Effector memory CD4-positive, alpha-beta T cell (primary cell): ENCODE measurements at regions not wholly inside any gene's neighbourhood (a gene's known extent, or its start where the extent isn't known, plus 50 kb on each side); places are given as distances from the start of the nearest gene placed in this dataset.

Experiments used
- DNase-seq, 3 donors: peaks; one replicate each; pipeline ENCODE4 v3.0.0-alpha.2; 2020
- H3K27ac ChIP-seq: 2 replicates; pipeline ENCODE4 v1.7.0; 2013; ENCODE audit warnings: mild to moderate bottlenecking, low read length, moderate library complexity; ENCODE audit not compliant: insufficient read depth, poor library complexity, severe bottlenecking
- H3K27me3 ChIP-seq: replicated peaks from 2 replicates; pipeline ENCODE4 v1.7.0; 2013; ENCODE audit warnings: mild to moderate bottlenecking, low read length; ENCODE audit not compliant: insufficient read depth, control insufficient read depth, poor library complexity, severe bottlenecking
- H3K36me3 ChIP-seq: 2 replicates; pipeline ENCODE4 v1.7.0; 2013; ENCODE audit warnings: mild to moderate bottlenecking, low read length, moderate library complexity; ENCODE audit not compliant: control insufficient read depth, insufficient read depth
- H3K4me1 ChIP-seq: 2 replicates; pipeline ENCODE4 v1.7.0; 2013; ENCODE audit warnings: low read length, mild to moderate bottlenecking; ENCODE audit not compliant: control insufficient read depth, insufficient read depth, poor library complexity, severe bottlenecking
- H3K4me3 ChIP-seq: 2 replicates; pipeline ENCODE4 v1.7.0; 2013; ENCODE audit warnings: low read length, low read depth, mild to moderate bottlenecking; ENCODE audit not compliant: insufficient read depth, poor library complexity, severe bottlenecking
- H3K9me3 ChIP-seq: 2 replicates; pipeline ENCODE4 v1.7.0; 2013; ENCODE audit warnings: mild to moderate bottlenecking, low read length, moderate library complexity; ENCODE audit not compliant: control insufficient read depth

- no peaks in the 10 kb centered on the region for H3K4me1 ChIP-seq
- no peaks in the 10 kb centered on the region for H3K36me3 ChIP-seq
These were observed 331.5 kb upstream of the MSX2 start for GRCh38 chr5:174392892-174393291.

GRCh38 chr5:174396541-174396940 is 327.8 kb upstream of the MSX2 start:
- H3K27me3 ChIP-seq, result no peaks in the 10 kb centered on the region
- no peak overlapping the region for H3K4me3 ChIP-seq
- no peak overlapping the region for H3K27ac ChIP-seq
- H3K4me1 ChIP-seq, result no peaks in the 10 kb centered on the region
- DNase-seq, result no peak
- H3K9me3 ChIP-seq, result no peaks in the 10 kb centered on the region
- no peaks in the 10 kb centered on the region for H3K36me3 ChIP-seq

More at GRCh38 chr5:174392892-174393291, 331.5 kb upstream of the MSX2 start:
- no peak for DNase-seq
- Histone ChIP-seq H3K27ac (no peak overlapping the region), H3K9me3 (no peaks in the 10 kb centered on the region), H3K27me3 (no peaks in the 10 kb centered on the region), H3K4me3 (no peak overlapping the region)

GRCh38 chr5:174397206-174397605 is 327.2 kb upstream of the MSX2 start:
- Histone ChIP-seq H3K4me3 (no peak overlapping the region), H3K4me1 (no peaks in the 10 kb centered on the region), H3K9me3 (no peaks in the 10 kb centered on the region), H3K27ac (no peak overlapping the region), H3K36me3 (no peaks in the 10 kb centered on the region), H3K27me3 (no peaks in the 10 kb centered on the region)
- DNase-seq, result no peak

- DNase-seq, result no peak
- Histone ChIP-seq H3K4me1 (no peaks in the 10 kb centered on the region), H3K36me3 (no peaks in the 10 kb centered on the region), H3K9me3 (no peaks in the 10 kb centered on the region), H3K4me3 (no peak overlapping the region), H3K27me3 (no peaks in the 10 kb centered on the region), H3K27ac (no peak overlapping the region)
These were observed 326.2 kb upstream of the MSX2 start for GRCh38 chr5:174398171-174398570.

GRCh38 chr5:174399411-174399810 is 325.0 kb upstream of the MSX2 start:
- Histone ChIP-seq H3K9me3 (no peaks in the 10 kb centered on the region), H3K27me3 (no peaks in the 10 kb centered on the region), H3K4me1 (no peaks in the 10 kb centered on the region), H3K27ac (no peak overlapping the region), H3K4me3 (no peak overlapping the region), H3K36me3 (no peaks in the 10 kb centered on the region)
- DNase-seq, result no peak

- H3K4me3 ChIP-seq, result no peak overlapping the region
- no peaks in the 10 kb centered on the region for H3K4me1 ChIP-seq
- no peaks in the 10 kb centered on the region for H3K36me3 ChIP-seq
- no peak for DNase-seq
- no peaks in the 10 kb centered on the region for H3K27me3 ChIP-seq
- no peaks in the 10 kb centered on the region for H3K9me3 ChIP-seq
- no peak overlapping the region for H3K27ac ChIP-seq
These were observed 323.9 kb upstream of the MSX2 start for GRCh38 chr5:174400461-174400860.

GRCh38 chr5:174401793-174402192 is 322.6 kb upstream of the MSX2 start:
- no peaks in the 10 kb centered on the region for H3K9me3 ChIP-seq
- no peak for DNase-seq
- no peak overlapping the region for H3K27ac ChIP-seq
- H3K36me3 ChIP-seq, result no peaks in the 10 kb centered on the region
- no peak overlapping the region for H3K4me3 ChIP-seq
- H3K4me1 ChIP-seq, result no peaks in the 10 kb centered on the region
- H3K27me3 ChIP-seq, result no peaks in the 10 kb centered on the region

GRCh38 chr5:174402222-174402812 is 322.1 kb upstream of the MSX2 start:
- H3K4me3 ChIP-seq, result no peak overlapping the region
- DNase-seq, result no peak
- no peaks in the 10 kb centered on the region for H3K36me3 ChIP-seq
- H3K27me3 ChIP-seq, result no peaks in the 10 kb centered on the region
- no peaks in the 10 kb centered on the region for H3K9me3 ChIP-seq
- H3K4me1 ChIP-seq, result no peaks in the 10 kb centered on the region
- no peak overlapping the region for H3K27ac ChIP-seq

GRCh38 chr5:174404848-174405247 is 319.5 kb upstream of the MSX2 start:
- Histone ChIP-seq H3K4me3 (no peak overlapping the region), H3K27ac (no peak overlapping the region), H3K36me3 (no peaks in the 10 kb centered on the region), H3K9me3 (no peaks in the 10 kb centered on the region), H3K27me3 (no peaks in the 10 kb centered on the region), H3K4me1 (no peaks in the 10 kb centered on the region)
- DNase-seq, result no peak

- Histone ChIP-seq H3K9me3 (no peaks in the 10 kb centered on the region), H3K36me3 (no peaks in the 10 kb centered on the region), H3K27me3 (no peaks in the 10 kb centered on the region), H3K27ac (no peak overlapping the region), H3K4me1 (no peaks in the 10 kb centered on the region), H3K4me3 (no peak overlapping the region)
- no peak for DNase-seq
These were observed 315.3 kb upstream of the MSX2 start for GRCh38 chr5:174409070-174409469.
